T-cell (primary cell): ENCODE measurements at regions not wholly inside any gene's neighbourhood (a gene's known extent, or its start where the extent isn't known, plus 50 kb on each side); places are given as distances from the start of the nearest gene placed in this dataset.

Experiments
- ATAC-seq, 4 experiments: fragments of 200-7000 bp in 3 of 4; fragments of 150-1000 bp in 1 of 4; cut with Tn5 transposase; replicated peaks in 1 of 4; 1 replicate in 3 of 4; 2 replicates in 1 of 4; pipeline ENCODE4 v1.10.0; 2021; ENCODE audit warnings: moderate library complexity in 3 of 4, mild to moderate bottlenecking in 2 of 4, moderate number of reproducible peaks in 1 of 4
- CTCF ChIA-PET, 2 donors: fragments of 300-600 bp; sonication (Branson Sonifier 250); formaldehyde crosslinking; loops; one replicate each; lab custom pipeline; 2022; ENCODE audit warnings: antibody characterized with exemption in 2 of 2; lab: Charles Lee
- POLR2A ChIA-PET, 2 donors: fragments of 300-600 bp; sonication (Branson Sonifier 250); formaldehyde crosslinking; loops; one replicate each; lab custom pipeline; 2022; ENCODE audit warnings: antibody characterized with exemption in 2 of 2; lab: Charles Lee
- DNase-seq, 35 experiments: peaks; one replicate each; pipeline versions ENCODE4 v3.0.0 to v3.0.0-alpha.2; 2013 to 2023
- H3K27ac ChIP-seq: one replicate; pipeline ENCODE4 v1.5.1; 2013; ENCODE audit warnings: low read length
- H3K27me3 ChIP-seq, 2 experiments: replicated peaks in 1 of 2; 1 replicate in 1 of 2; 2 replicates in 1 of 2; pipeline versions ENCODE4 v1.6.1 to v1.7.0; 2013; ENCODE audit warnings: low read length in 1 of 2, mixed read lengths in 1 of 2; ENCODE audit not compliant: control insufficient read depth in 2 of 2, insufficient read depth in 2 of 2; ENCODE audit errors: extremely low read depth in 1 of 2
- H3K36me3 ChIP-seq, 2 donors: 1 replicate in 1 of 2; 2 replicates in 1 of 2; pipeline versions ENCODE4 v1.6.1 to v1.7.0; 2013; ENCODE audit warnings: low read length in 1 of 2; ENCODE audit not compliant: control insufficient read depth in 2 of 2, insufficient read depth in 1 of 2; ENCODE audit errors: extremely low read depth in 1 of 2
- H3K4me1 ChIP-seq, 2 experiments: 1 replicate in 1 of 2; 2 replicates in 1 of 2; pipeline versions ENCODE4 v1.6.1 to v1.7.0; 2013; ENCODE audit warnings: low read length in 2 of 2, mixed read lengths in 1 of 2; ENCODE audit not compliant: insufficient read depth in 2 of 2, control insufficient read depth in 1 of 2; ENCODE audit errors: extremely low read depth in 1 of 2
- H3K4me3 ChIP-seq, 2 donors: 1 replicate in 1 of 2; 2 replicates in 1 of 2; pipeline versions ENCODE4 v1.5.1 to v1.7.0; 2013; ENCODE audit warnings: mild to moderate bottlenecking in 2 of 2, low read length in 1 of 2, moderate library complexity in 1 of 2; ENCODE audit not compliant: control insufficient read depth in 1 of 2; ENCODE audit errors: extremely low read depth in 1 of 2
- H3K9me3 ChIP-seq: 2 replicates; pipeline ENCODE4 v1.7.0; 2013
- H3K27ac Mint-ChIP-seq, 2 donors: one replicate each; pipeline ENCODE4 v1.8.0; 2020 to 2021; ENCODE audit warnings: mild to moderate bottlenecking in 2 of 2, mixed read lengths in 2 of 2
- H3K27me3 Mint-ChIP-seq, 2 donors: one replicate each; pipeline ENCODE4 v1.8.0; 2021 to 2022; ENCODE audit warnings: mixed read lengths in 2 of 2
- H3K36me3 Mint-ChIP-seq: one replicate; pipeline ENCODE4 v1.8.0; 2021; ENCODE audit warnings: mixed read lengths
- H3K4me1 Mint-ChIP-seq, 3 donors: one replicate each; pipeline ENCODE4 v1.8.0; 2020 to 2022; ENCODE audit warnings: mixed read lengths in 3 of 3, mild to moderate bottlenecking in 1 of 3
- H3K4me3 Mint-ChIP-seq, 3 donors: one replicate each; pipeline ENCODE4 v1.8.0; 2020 to 2022; ENCODE audit warnings: mild to moderate bottlenecking in 3 of 3, mixed read lengths in 3 of 3, moderate library complexity in 3 of 3
- H3K9me3 Mint-ChIP-seq, 3 donors: one replicate each; pipeline ENCODE4 v1.8.0; 2020 to 2022; ENCODE audit warnings: mixed read lengths in 3 of 3
- WGBS: methylation state at CpG from one replicate; pipeline ENCODE4 v1.1.5; 2013; ENCODE audit warnings: missing lambda C conversion rate; ENCODE audit not compliant: insufficient coverage; 5-methylcytosine and 5-hydroxymethylcytosine counted together

DNA sequence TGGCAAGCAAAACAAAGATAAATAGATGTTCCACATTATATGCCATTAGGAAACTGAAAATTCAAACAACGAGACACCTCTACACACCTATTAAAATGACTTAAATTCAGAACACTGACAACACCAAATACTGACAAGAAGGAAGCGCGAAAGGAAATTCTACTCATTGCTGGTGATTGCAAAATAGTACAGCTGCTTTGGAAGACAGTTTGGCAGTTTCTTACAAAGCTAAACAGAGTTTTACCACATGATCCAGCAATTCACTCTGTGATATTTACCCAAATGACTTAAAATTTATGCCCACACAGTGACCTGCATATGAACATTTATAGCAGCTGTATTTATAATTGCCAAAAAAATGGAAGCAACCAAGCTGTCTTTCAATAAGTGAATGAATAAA, 232.6 kb downstream of the CASP12 start:
- CTCF ChIA-PET = no interaction called here
- 83% methylated on average over 1 of the region's 3 CpGs for WGBS

DNA sequence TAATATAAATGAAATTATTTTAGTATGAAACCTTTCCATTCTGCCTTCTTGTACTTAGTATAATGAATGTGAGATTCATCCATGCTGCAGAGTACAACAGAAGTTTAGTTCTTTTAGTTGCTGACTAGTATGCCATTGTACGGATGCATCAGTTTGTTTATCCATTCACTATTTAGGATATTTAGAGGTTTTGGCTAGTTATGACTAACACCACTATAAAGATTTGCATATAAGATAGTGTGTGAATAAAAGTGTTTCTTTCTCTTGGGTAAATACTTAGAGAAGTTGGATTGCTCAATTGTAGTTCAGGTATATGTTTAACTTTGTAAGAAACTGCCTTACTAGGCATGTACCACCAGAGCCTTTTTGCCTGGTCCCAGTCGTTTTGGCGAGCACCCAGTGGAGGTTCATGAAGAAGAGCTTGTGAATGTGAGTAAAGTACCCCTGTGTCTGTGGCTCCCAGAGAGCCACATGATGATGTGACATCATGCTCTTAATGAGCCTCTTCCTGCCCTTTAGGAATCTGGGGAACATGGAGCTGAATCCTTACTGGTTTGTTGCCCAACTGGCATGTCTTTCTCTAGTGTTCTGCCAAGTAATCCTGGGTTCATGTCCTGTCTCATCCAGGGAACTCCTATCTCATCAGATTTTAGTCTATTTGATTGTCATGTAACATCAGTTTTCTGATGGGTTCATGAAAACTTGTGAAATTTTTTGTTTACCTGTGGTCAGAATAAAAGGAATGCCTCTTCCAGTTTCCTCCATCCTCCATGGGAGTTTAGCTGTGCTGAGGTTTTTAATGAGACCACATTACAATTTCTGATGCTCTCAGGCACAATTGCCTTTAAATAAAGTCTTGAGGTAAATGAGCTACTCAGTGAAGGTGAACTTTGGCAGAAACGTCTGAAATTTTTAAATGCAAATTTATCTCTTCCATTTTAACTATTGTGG, 234.8 kb downstream of the CASP12 start:
- H3K9me3 ChIP-seq = no peaks in the 10 kb centered on the region
- H3K4me3 ChIP-seq = no peak overlapping the region
- DNase-seq (no peak), ATAC-seq (no peak)
- Mint-ChIP-seq H3K4me1 (peaks cover 2 to 15% (median 2%) of the 10 kb centered on the region in 3 donors), H3K4me3 (no peak overlapping the region), H3K27ac (no peak overlapping the region), H3K9me3 (peaks cover 0 to 7% (median 0%) of the 10 kb centered on the region in 3 donors), H3K36me3 (no peaks in the 10 kb centered on the region), H3K27me3 (no peaks in the 10 kb centered on the region)
- no peaks in the 10 kb centered on the region for H3K27me3 ChIP-seq
- POLR2A ChIA-PET = interaction anchor here in 1 of 2 donors (0.6 kb wide), 1 partner anchor 116 kb away, joined by 6 read pairs; no protein-coding TSS in a partner anchor
- H3K27ac ChIP-seq = no peak overlapping the region
- WGBS = 95% methylated on average over 2 of the region's 4 CpGs
- H3K4me1 ChIP-seq = no peaks in the 10 kb centered on the region
- CTCF ChIA-PET = interaction anchor here in 1 of 2 donors (0.6 kb wide), 1 partner anchor 344 kb away, joined by 4 read pairs; no protein-coding TSS in a partner anchor
- no peaks in the 10 kb centered on the region for H3K36me3 ChIP-seq

More for the DNA sequence above, 232.6 kb downstream of the CASP12 start:
- Histone ChIP-seq H3K4me3 (no peak overlapping the region), H3K36me3 (no peaks in the 10 kb centered on the region), H3K27ac (no peak overlapping the region), H3K27me3 (no peaks in the 10 kb centered on the region), H3K9me3 (no peaks in the 10 kb centered on the region), H3K4me1 (no peaks in the 10 kb centered on the region)
- Mint-ChIP-seq H3K4me3 (no peak overlapping the region), H3K36me3 (no peaks in the 10 kb centered on the region), H3K27ac (no peak overlapping the region), H3K4me1 (peaks cover 11 to 23% (median 11%) of the 10 kb centered on the region in 3 donors), H3K27me3 (no peaks in the 10 kb centered on the region), H3K9me3 (no peaks in the 10 kb centered on the region)
- ATAC-seq (no peak), DNase-seq (no peak)
- POLR2A ChIA-PET = no interaction called here

DNA sequence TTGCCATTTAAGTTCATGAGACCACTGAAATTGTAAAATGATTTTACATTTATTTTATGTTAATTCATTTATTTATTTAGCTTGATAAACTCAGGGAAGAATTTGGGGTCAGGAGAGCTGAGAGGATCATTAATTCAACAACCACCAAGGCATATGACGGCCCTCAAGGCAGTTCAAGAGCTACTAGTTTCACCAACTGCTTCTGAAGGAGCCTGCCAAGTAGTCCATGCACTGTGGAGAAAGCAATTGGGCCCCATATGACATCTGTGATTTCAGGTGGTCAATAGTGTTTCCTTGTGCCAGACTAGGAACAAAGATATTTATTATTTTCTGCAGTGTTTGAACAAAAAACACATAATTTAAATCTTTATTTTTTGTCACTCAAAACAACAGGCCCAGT, 236.4 kb downstream of the CASP12 start:
- ChIA-PET CTCF (interaction anchor here in 1 of 2 donors (0.6 kb wide), 1 partner anchor 388 kb away, joined by 7 read pairs; no protein-coding TSS in a partner anchor), POLR2A (no interaction called here)
- DNase-seq (no peak), ATAC-seq (no peak)
- Mint-ChIP-seq H3K4me1 (peaks cover 5 to 15% (median 6%) of the 10 kb centered on the region in 3 donors), H3K27ac (no peak overlapping the region), H3K36me3 (no peaks in the 10 kb centered on the region), H3K4me3 (no peak overlapping the region), H3K9me3 (peaks cover 0 to 7% (median 0%) of the 10 kb centered on the region in 3 donors), H3K27me3 (no peaks in the 10 kb centered on the region)
- WGBS = no CpG with 5 or more reads among the region's 1 CpG
- Histone ChIP-seq H3K27ac (no peak overlapping the region), H3K36me3 (no peaks in the 10 kb centered on the region), H3K4me1 (no peaks in the 10 kb centered on the region), H3K4me3 (no peak overlapping the region), H3K27me3 (no peaks in the 10 kb centered on the region), H3K9me3 (no peaks in the 10 kb centered on the region)

DNA sequence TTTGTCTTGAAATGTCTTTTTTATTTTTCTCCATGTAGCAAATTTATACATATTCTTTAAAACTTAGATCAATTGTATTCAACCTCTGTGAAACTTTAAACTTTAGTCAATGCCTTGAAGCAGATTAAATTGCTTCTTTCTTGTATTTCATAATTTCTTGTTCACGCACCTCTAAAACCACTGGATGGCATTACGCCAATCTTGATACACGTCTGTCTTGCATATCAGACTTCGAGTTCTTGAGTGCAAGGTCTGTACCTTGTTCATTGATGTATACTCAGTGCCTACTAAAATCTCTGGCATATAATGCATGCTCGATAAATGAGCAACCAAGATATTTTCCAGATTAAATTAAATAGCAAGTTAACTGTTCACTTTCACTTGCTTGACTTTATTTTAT, 236.8 kb downstream of the CASP12 start:
- Histone ChIP-seq H3K27me3 (no peaks in the 10 kb centered on the region), H3K9me3 (no peaks in the 10 kb centered on the region), H3K36me3 (no peaks in the 10 kb centered on the region), H3K4me3 (no peak overlapping the region), H3K4me1 (no peaks in the 10 kb centered on the region), H3K27ac (no peak overlapping the region)
- no peaks in the 10 kb centered on the region for H3K27me3 Mint-ChIP-seq
- H3K36me3 Mint-ChIP-seq = no peaks in the 10 kb centered on the region
- ATAC-seq = no peak
- 87% methylated on average over 3 of the region's 5 CpGs for WGBS
- no peak overlapping the region for H3K4me3 Mint-ChIP-seq
- peaks cover 0 to 7% (median 0%) of the 10 kb centered on the region in 3 donors for H3K9me3 Mint-ChIP-seq
- CTCF ChIA-PET = no interaction called here
- no peak for DNase-seq
- H3K27ac Mint-ChIP-seq = no peak overlapping the region
- POLR2A ChIA-PET = no interaction called here
- peaks cover 5 to 15% (median 7%) of the 10 kb centered on the region in 3 donors for H3K4me1 Mint-ChIP-seq

DNA sequence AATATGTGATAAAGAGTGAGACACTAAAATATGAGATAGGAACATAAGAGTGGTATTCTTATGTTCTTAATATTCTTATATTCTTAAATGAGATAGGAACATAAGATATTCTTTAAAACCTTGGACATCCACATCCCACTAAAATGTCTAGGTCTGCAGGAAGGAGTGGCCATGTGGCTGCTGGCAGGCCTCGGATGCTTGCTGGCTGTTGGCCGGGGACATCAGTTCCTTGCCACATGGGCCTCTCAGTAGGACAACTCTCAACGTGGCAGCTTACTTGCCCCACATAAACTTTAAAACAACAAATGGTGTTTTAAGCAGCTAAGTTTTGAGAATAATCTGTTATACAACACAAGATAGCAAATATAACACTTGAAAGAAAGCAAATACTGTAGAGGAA, 240.1 kb downstream of the CASP12 start:
- 100% methylated on average over 2 of the region's 3 CpGs for WGBS
- no peak overlapping the region for H3K27ac ChIP-seq
- no peak overlapping the region for H3K4me3 Mint-ChIP-seq
- H3K4me3 ChIP-seq = no peak overlapping the region
- no peaks in the 10 kb centered on the region for H3K36me3 Mint-ChIP-seq
- no peak for DNase-seq
- no peak for ATAC-seq
- H3K4me1 ChIP-seq = no peaks in the 10 kb centered on the region
- peaks cover 0 to 7% (median 0%) of the 10 kb centered on the region in 3 donors for H3K9me3 Mint-ChIP-seq
- H3K9me3 ChIP-seq = no peaks in the 10 kb centered on the region
- H3K36me3 ChIP-seq = no peaks in the 10 kb centered on the region
- ChIA-PET POLR2A (no interaction called here), CTCF (no interaction called here)
- H3K4me1 Mint-ChIP-seq = peaks cover 2 to 17% (median 11%) of the 10 kb centered on the region in 3 donors
- no peaks in the 10 kb centered on the region for H3K27me3 Mint-ChIP-seq
- H3K27ac Mint-ChIP-seq = no peak overlapping the region
- H3K27me3 ChIP-seq = no peaks in the 10 kb centered on the region

DNA sequence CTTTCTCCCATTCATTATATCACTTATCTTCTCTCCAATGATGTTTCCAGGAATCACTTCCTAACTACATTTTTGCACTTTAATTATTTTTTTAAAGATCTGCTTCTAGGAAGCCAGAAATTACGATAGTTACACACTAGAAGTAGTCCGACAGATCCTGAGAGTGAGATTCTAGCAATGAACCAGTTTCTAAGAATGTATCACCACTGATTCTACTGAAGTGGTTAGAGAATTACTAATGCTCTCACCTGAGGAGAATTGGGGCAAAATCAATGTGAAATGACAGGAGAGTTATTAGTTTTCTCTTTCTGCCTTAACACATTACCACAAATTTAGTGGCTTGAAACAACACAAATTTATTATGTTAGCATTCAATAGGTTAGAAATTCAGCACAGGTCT, 241.2 kb downstream of the CASP12 start:
- H3K27ac Mint-ChIP-seq = no peak overlapping the region
- H3K36me3 Mint-ChIP-seq = no peaks in the 10 kb centered on the region
- no peak overlapping the region for H3K4me3 ChIP-seq
- peaks cover 0 to 7% (median 0%) of the 10 kb centered on the region in 3 donors for H3K9me3 Mint-ChIP-seq
- H3K36me3 ChIP-seq = no peaks in the 10 kb centered on the region
- no peak overlapping the region for H3K4me3 Mint-ChIP-seq
- no peaks in the 10 kb centered on the region for H3K27me3 ChIP-seq
- no peak for DNase-seq
- POLR2A ChIA-PET = no interaction called here
- WGBS = 59% methylated on average over 2 of the region's 2 CpGs
- no peak for ATAC-seq
- CTCF ChIA-PET = no interaction called here
- no peaks in the 10 kb centered on the region for H3K4me1 ChIP-seq
- H3K27ac ChIP-seq = no peak overlapping the region
- peaks cover 0 to 3% of the 10 kb centered on the region in 2 donors for H3K27me3 Mint-ChIP-seq
- no peaks in the 10 kb centered on the region for H3K9me3 ChIP-seq
- H3K4me1 Mint-ChIP-seq = peaks cover 7 to 19% (median 13%) of the 10 kb centered on the region in 3 donors
